MM.1S (cell line): ENCODE measurements at regions not wholly inside any gene's neighbourhood (a gene's known extent, or its start where the extent isn't known, plus 50 kb on each side); places are given as distances from the start of the nearest gene placed in this dataset.

Source experiments
- DNase-seq: peaks from one replicate; pipeline ENCODE4 v3.0.0-alpha.2; 2015
- H2AFZ ChIP-seq: fragments of 300-600 bp; sonication (generic); 2 replicates; pipeline ENCODE4 v1.6.0; 2016; ENCODE audit warnings: antibody characterized with exemption, low read length
- H3F3A ChIP-seq: fragments of 300-600 bp; sonication (generic); 2 replicates; pipeline ENCODE4 v1.6.1; 2016; ENCODE audit warnings: mild to moderate bottlenecking, antibody characterized with exemption, low read length, moderate library complexity, mixed read lengths; ENCODE audit not compliant: insufficient read depth
- H3K27ac ChIP-seq: fragments of 300-600 bp; sonication (generic); 2 replicates; pipeline ENCODE4 v1.5.1; 2016; ENCODE audit warnings: mild to moderate bottlenecking, low read length
- H3K27me3 ChIP-seq: fragments of 300-600 bp; sonication (generic); replicated peaks from 2 replicates; pipeline ENCODE4 v1.6.0; 2016; ENCODE audit warnings: low read length; ENCODE audit not compliant: insufficient read depth
- H3K36me3 ChIP-seq: fragments of 300-600 bp; sonication (generic); replicated peaks from 2 replicates; pipeline ENCODE4 v1.6.1; 2016; ENCODE audit warnings: mild to moderate bottlenecking, low read length, mixed read lengths; ENCODE audit not compliant: insufficient read depth
- H3K4me1 ChIP-seq: fragments of 300-600 bp; sonication (generic); 2 replicates; pipeline ENCODE4 v1.6.1; 2016; ENCODE audit warnings: low read length, mixed read lengths
- H3K4me2 ChIP-seq: fragments of 300-600 bp; sonication (generic); 2 replicates; pipeline ENCODE4 v1.6.0; 2016; ENCODE audit warnings: low read depth, low read length
- H3K4me3 ChIP-seq: fragments of 300-600 bp; sonication (generic); 2 replicates; pipeline ENCODE4 v1.5.1; 2016; ENCODE audit warnings: low read length, mixed read lengths
- H3K79me2 ChIP-seq: fragments of 300-600 bp; sonication (generic); 2 replicates; pipeline ENCODE4 v1.6.1; 2016; ENCODE audit warnings: mixed run types, low read length, mixed read lengths
- H3K9ac ChIP-seq: fragments of 300-600 bp; sonication (generic); 2 replicates; pipeline ENCODE4 v1.6.1; 2016; ENCODE audit warnings: low read length, mixed read lengths
- H3K9me2 ChIP-seq: fragments of 300-600 bp; sonication (generic); replicated peaks from 2 replicates; pipeline ENCODE4 v1.6.1; 2016; ENCODE audit warnings: mild to moderate bottlenecking, low read length, mixed read lengths; ENCODE audit not compliant: insufficient read depth
- H3K9me3 ChIP-seq: fragments of 300-600 bp; sonication (generic); replicated peaks from 2 replicates; pipeline ENCODE4 v1.6.1; 2016; ENCODE audit warnings: mild to moderate bottlenecking, low read length, mixed read lengths; ENCODE audit not compliant: insufficient read depth
- H4K20me1 ChIP-seq: fragments of 300-600 bp; sonication (generic); 2 replicates; pipeline ENCODE4 v1.6.1; 2016; ENCODE audit warnings: mild to moderate bottlenecking, low read length, moderate library complexity, mixed read lengths; ENCODE audit not compliant: insufficient read depth
- EZH2 ChIP-seq: fragments of 300-600 bp; sonication (generic); optimal IDR thresholded peaks from 2 replicates; pipeline ENCODE3; 2017; ENCODE audit warnings: low read depth, mild to moderate bottlenecking, antibody characterized with exemption, low read length, mixed read lengths
- EZH2phosphoT487 ChIP-seq: fragments of 300-600 bp; sonication (generic); IDR thresholded peaks from 2 replicates; pipeline ENCODE4 v1.6.1; 2018; ENCODE audit warnings: antibody characterized with exemption, low read length
- TF ChIP-seq, protein P1 (sequence below): fragments of 300-600 bp; sonication (generic); IDR thresholded peaks from 2 replicates; pipeline ENCODE4 v1.5.1; 2016; ENCODE audit warnings: antibody characterized with exemption, low read length, mixed read lengths

DNA sequence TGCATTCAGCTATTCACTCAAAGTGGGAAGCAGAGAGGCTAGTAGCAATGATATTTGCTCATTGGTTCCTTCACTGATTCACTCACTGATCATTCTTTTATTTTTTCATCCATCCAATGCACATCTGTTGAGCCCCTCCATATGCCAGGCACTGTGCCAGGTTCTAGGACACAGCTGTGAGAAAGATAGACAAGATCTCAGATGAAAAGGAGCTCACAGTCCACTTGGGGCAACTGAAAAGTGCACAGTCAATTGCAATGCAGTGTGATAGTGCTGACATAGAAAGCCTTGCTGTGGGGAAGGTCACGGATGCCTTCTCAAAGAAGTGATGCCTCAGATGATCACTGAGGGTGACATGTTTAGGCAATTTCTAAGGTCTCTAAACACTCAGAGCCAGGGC lies 262.3 kb downstream of the PTEN start:
- Histone ChIP-seq H3K4me1 (no peaks in the 10 kb centered on the region), H3K36me3 (no peaks in the 10 kb centered on the region), H3K9me2 (no peaks in the 10 kb centered on the region), H3K4me2 (no peak overlapping the region), H3K9me3 (no peaks in the 10 kb centered on the region), H3K27me3 (no peaks in the 10 kb centered on the region), H2AFZ (no peak overlapping the region), H4K20me1 (no peaks in the 10 kb centered on the region), H3K79me2 (no peaks in the 10 kb centered on the region), H3F3A (no peaks in the 10 kb centered on the region), H3K9ac (no peak overlapping the region), H3K4me3 (no peak overlapping the region), H3K27ac (no peak overlapping the region)
- TF ChIP-seq, protein P1, sequence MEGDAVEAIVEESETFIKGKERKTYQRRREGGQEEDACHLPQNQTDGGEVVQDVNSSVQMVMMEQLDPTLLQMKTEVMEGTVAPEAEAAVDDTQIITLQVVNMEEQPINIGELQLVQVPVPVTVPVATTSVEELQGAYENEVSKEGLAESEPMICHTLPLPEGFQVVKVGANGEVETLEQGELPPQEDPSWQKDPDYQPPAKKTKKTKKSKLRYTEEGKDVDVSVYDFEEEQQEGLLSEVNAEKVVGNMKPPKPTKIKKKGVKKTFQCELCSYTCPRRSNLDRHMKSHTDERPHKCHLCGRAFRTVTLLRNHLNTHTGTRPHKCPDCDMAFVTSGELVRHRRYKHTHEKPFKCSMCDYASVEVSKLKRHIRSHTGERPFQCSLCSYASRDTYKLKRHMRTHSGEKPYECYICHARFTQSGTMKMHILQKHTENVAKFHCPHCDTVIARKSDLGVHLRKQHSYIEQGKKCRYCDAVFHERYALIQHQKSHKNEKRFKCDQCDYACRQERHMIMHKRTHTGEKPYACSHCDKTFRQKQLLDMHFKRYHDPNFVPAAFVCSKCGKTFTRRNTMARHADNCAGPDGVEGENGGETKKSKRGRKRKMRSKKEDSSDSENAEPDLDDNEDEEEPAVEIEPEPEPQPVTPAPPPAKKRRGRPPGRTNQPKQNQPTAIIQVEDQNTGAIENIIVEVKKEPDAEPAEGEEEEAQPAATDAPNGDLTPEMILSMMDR = no peak
- TF ChIP-seq EZH2phosphoT487 (no peak), EZH2 (no peak)
- no peak for DNase-seq

DNA sequence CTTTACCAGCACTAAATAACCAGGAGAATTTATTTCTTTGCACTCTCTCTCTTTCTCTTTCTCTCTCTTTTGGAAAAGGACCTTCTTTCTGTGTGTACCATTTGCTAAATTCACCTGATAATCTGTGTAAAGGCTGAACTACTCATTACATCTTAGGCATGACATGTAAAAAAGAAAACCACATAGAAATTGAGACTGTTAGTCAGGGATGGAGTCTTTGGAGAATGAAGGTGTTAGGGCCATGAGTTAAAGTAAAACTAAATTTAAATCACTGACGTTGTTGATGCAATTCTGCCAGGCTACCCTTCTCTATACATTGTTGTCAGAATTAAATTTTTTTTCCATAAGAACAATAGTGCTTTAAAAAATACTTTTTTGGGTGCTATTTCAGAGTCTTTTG lies 263.3 kb downstream of the PTEN start:
- no peaks in the 10 kb centered on the region for H3K27me3 ChIP-seq
- H4K20me1 ChIP-seq = no peaks in the 10 kb centered on the region
- no peak overlapping the region for H2AFZ ChIP-seq
- no peaks in the 10 kb centered on the region for H3K36me3 ChIP-seq
- H3F3A ChIP-seq = no peaks in the 10 kb centered on the region
- H3K9me3 ChIP-seq = no peaks in the 10 kb centered on the region
- no peak overlapping the region for H3K4me3 ChIP-seq
- H3K9me2 ChIP-seq = no peaks in the 10 kb centered on the region
- no peak for DNase-seq
- H3K4me1 ChIP-seq = no peaks in the 10 kb centered on the region
- no peaks in the 10 kb centered on the region for H3K79me2 ChIP-seq
- no peak overlapping the region for H3K4me2 ChIP-seq
- TF ChIP-seq, protein P1 = no peak
- TF ChIP-seq EZH2phosphoT487 = no peak
- no peak for TF ChIP-seq EZH2
- no peak overlapping the region for H3K27ac ChIP-seq
- H3K9ac ChIP-seq = no peak overlapping the region

DNA sequence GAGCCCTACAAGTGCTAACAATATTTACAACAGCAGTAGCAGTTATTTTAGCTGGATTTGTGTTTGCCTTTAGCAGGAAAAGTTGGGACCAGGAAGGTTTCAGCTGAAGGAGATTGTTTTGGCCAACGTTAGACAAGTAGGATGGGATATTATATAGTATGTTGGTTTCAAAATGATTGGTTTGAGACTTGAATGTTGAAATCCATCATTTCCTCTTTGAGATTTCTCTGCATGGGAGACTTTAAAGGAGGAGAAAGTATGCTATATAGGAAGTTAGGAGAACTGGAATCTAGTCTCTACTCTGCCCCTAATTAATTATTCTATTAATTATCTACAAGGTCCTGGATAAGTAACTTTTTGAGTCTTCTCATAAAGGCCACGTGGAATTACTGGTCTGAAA lies 263.8 kb downstream of the PTEN start:
- Histone ChIP-seq H4K20me1 (no peaks in the 10 kb centered on the region), H3K27ac (no peak overlapping the region), H3K27me3 (no peaks in the 10 kb centered on the region), H2AFZ (no peak overlapping the region), H3K9ac (no peak overlapping the region), H3K9me3 (no peaks in the 10 kb centered on the region), H3K4me3 (no peak overlapping the region), H3K36me3 (no peaks in the 10 kb centered on the region), H3K79me2 (no peaks in the 10 kb centered on the region), H3K4me2 (no peak overlapping the region), H3F3A (no peaks in the 10 kb centered on the region), H3K9me2 (no peaks in the 10 kb centered on the region), H3K4me1 (no peaks in the 10 kb centered on the region)
- no peak for DNase-seq
- TF ChIP-seq EZH2 = no peak

DNA sequence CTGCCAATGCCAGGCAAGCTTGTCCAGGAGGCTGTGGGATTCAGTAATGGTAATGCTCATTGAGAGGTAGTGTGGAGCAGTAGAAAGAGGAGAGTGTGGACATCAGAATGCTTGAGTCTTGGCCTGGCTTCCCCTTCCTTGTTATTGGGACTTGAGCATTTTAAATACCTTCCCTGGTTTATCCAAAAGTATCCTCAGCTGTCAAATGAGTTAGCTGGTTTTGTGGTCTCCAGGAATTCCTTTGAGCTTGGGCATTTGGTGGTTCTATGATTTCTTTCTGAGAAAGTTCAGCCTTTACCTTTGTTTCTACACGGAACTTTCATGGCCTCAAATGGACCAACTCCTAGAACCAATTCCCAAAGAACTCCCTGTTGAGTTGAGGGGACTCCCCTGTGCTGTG lies 264.3 kb downstream of the PTEN start:
- no peak for DNase-seq
- H3K4me3 ChIP-seq = no peak overlapping the region
- TF ChIP-seq EZH2 = no peak
- TF ChIP-seq EZH2phosphoT487 = no peak
- TF ChIP-seq, protein P1 = no peak
- H3K36me3 ChIP-seq = no peaks in the 10 kb centered on the region
- H3K9me2 ChIP-seq = no peaks in the 10 kb centered on the region
- no peaks in the 10 kb centered on the region for H3F3A ChIP-seq
- H4K20me1 ChIP-seq = no peaks in the 10 kb centered on the region
- no peak overlapping the region for H3K4me2 ChIP-seq
- no peaks in the 10 kb centered on the region for H3K4me1 ChIP-seq
- H3K79me2 ChIP-seq = no peaks in the 10 kb centered on the region
- H3K27ac ChIP-seq = no peak overlapping the region
- H3K27me3 ChIP-seq = no peaks in the 10 kb centered on the region
- H2AFZ ChIP-seq = no peak overlapping the region
- no peaks in the 10 kb centered on the region for H3K9me3 ChIP-seq
- no peak overlapping the region for H3K9ac ChIP-seq
